Panc1 (cell line): ENCODE measurements at regions not wholly inside any gene's neighbourhood (a gene's known extent, or its start where the extent isn't known, plus 50 kb on each side); places are given as distances from the start of the nearest gene placed in this dataset.
"Not testable (repeated sequence)": the region's sequence is repeated elsewhere in the genome, so short reads cannot be mapped to it uniquely, and the experiment has no call there.

Source experiments
- ATAC-seq: fragments of 200-7000 bp; cut with Tn5 transposase; 2 replicates; pipeline ENCODE4 v1.9.1; 2020; ENCODE audit warnings: mild to moderate bottlenecking, moderate library complexity
- BruUV-seq: library from RNA; stranded (reverse); fragments of 400-500 nt; replicated peaks from 2 replicates; lab custom pipeline; 2021; lab: Mats Ljungman, UMichigan
- CTCF ChIA-PET: fragments of 300-600 bp; sonication (Branson Sonifier 250); formaldehyde crosslinking; loops from one replicate; lab custom pipeline; 2022; ENCODE audit warnings: antibody characterized with exemption; lab: Charles Lee
- POLR2A ChIA-PET: fragments of 300-600 bp; sonication (Branson Sonifier 250); formaldehyde crosslinking; loops from one replicate; lab custom pipeline; 2022; ENCODE audit warnings: antibody characterized with exemption; lab: Charles Lee
- DNase-seq: peaks from one replicate; pipeline ENCODE4 v3.0.0-alpha.2; 2010; ENCODE audit warnings: low read depth, low spot score
- H3K27ac ChIP-seq: 2 replicates; pipeline ENCODE4 v1.5.1; 2011; ENCODE audit warnings: mild to moderate bottlenecking, low read length, inconsistent platforms
- H3K27me3 ChIP-seq: fragments of 200-500 bp; sonication (Bioruptor generic); 2 replicates; pipeline ENCODE4 v1.6.0; 2014; ENCODE audit warnings: low read length, inconsistent platforms; ENCODE audit not compliant: control insufficient read depth, insufficient read depth
- H3K36me3 ChIP-seq: fragments of 200-500 bp; sonication (Bioruptor generic); 2 replicates; pipeline ENCODE4 v1.5.1; 2014; ENCODE audit warnings: inconsistent platforms, mild to moderate bottlenecking, low read length, moderate library complexity; ENCODE audit not compliant: control insufficient read depth, insufficient read depth
- H3K4me1 ChIP-seq: 2 replicates; pipeline ENCODE4 v1.5.1; 2011; ENCODE audit warnings: inconsistent platforms, mild to moderate bottlenecking, low read length, moderate library complexity; ENCODE audit not compliant: control insufficient read depth, insufficient read depth
- H3K4me3 ChIP-seq, 2 experiments: 2 replicates each; pipeline ENCODE4 v1.5.1; 2011 to 2012; ENCODE audit warnings: low read depth in 2 of 2, low read length in 2 of 2, mild to moderate bottlenecking in 2 of 2, inconsistent platforms in 1 of 2, moderate library complexity in 1 of 2
- H3K9me3 ChIP-seq: fragments of 200-500 bp; sonication (Bioruptor generic); 2 replicates; pipeline ENCODE4 v1.5.1; 2014; ENCODE audit warnings: low read depth, mild to moderate bottlenecking, inconsistent platforms, low read length, moderate library complexity; ENCODE audit not compliant: control insufficient read depth, insufficient read depth
- in situ Hi-C: cut with HindIII; loops from 2 replicates; pipeline ENCODE4 v1.10.0; 2016; ENCODE audit warnings: low sequenced_read_pairs, low pct_unique_long_range_greater_than_20kb
- intact Hi-C: fragments of 100-400 bp; cut with micrococcal nuclease; formaldehyde crosslinking; loops from one replicate; pipeline ENCODE4 v1.10.0; 2022; ENCODE audit not compliant: unreplicated experiment

DNA sequence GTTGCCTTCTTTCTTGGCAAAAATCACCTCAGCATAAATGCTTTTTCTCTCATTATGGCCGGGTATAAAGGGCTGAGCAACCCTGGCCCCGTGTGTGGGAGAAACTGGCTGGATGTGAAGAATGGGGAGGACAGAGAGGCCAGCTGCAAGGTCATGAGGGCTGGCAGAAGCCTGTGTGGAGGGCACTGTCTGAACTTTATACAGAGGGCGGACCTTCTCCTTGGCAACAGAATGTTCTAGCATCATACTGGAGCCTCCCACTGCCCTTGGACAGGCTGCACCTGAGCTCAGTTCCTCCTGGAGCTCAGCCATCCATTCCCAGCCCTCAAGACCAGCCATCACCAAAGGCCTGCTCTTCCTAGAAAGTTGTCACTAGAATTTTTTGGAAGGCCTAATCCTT lies 4496.2 kb upstream of the TPTE start:
- in situ Hi-C loops, DNase-seq, H3K36me3 ChIP-seq, H3K4me1 ChIP-seq, CTCF ChIA-PET, H3K27ac ChIP-seq, ATAC-seq, POLR2A ChIA-PET, H3K27me3 ChIP-seq, H3K4me3 ChIP-seq, BruUV-seq, intact Hi-C loops, H3K9me3 ChIP-seq: not testable (repeated sequence)

DNA sequence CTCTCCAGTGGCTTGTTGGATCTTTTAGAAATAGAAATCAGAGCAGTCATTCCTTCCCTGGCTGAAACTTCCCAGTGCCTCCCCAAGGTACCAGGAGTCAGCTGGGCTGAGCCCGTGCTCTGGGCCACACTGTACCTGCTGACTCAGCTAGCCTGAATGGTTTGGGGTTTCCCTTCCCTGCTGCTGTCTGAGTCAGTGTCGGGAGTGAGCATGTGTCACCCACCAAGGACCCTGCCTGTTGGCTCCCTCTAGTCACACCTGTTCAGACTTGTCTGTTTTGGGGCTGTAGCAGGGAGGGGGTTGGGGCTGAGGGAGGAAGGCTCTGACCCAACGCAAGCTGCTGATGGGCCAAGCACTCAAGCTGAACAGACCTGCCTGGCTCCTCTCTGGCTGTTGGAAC lies 4493.9 kb upstream of the TPTE start:
- in situ Hi-C loops, intact Hi-C loops: not testable (repeated sequence)

DNA sequence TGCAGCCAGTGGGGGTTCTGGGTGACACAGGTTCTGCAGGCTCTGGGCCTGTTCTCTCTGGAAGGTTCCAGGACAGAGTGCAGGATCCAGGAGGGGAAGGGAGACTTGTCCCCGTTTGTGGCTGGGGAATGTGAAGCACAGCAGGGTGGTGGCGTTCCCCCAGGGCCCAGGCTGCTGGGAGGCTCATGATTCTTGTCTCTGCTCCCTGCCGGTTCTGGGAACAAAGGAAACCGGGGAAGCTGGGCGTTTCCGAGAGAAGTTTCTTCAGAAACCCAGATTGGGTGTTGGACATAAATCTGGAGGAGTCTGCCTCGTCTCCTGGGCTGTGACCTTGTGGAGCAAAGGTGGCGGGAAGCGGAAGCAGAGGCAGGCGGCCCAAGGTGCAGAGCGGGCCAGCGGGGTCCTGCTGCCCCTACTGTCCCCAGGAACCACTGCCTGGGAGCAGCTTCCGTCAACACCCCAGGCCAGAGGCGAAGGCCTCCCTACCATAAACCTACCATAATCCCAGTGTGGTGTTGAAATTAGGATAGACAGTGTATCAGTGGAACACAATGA lies 4487.2 kb upstream of the TPTE start:
- BruUV-seq, H3K4me3 ChIP-seq, CTCF ChIA-PET, H3K27ac ChIP-seq, POLR2A ChIA-PET, intact Hi-C loops, H3K9me3 ChIP-seq, H3K36me3 ChIP-seq, in situ Hi-C loops, H3K4me1 ChIP-seq, H3K27me3 ChIP-seq, ATAC-seq, DNase-seq: not testable (repeated sequence)

More for the DNA sequence above, 4493.9 kb upstream of the TPTE start:
- H3K4me3 ChIP-seq, DNase-seq, H3K27me3 ChIP-seq, H3K9me3 ChIP-seq, BruUV-seq, CTCF ChIA-PET, H3K27ac ChIP-seq, H3K4me1 ChIP-seq, POLR2A ChIA-PET, H3K36me3 ChIP-seq: not testable (repeated sequence)
- ATAC-seq = peak; percentile 66; the same call in 1 of the 2 replicates

DNA sequence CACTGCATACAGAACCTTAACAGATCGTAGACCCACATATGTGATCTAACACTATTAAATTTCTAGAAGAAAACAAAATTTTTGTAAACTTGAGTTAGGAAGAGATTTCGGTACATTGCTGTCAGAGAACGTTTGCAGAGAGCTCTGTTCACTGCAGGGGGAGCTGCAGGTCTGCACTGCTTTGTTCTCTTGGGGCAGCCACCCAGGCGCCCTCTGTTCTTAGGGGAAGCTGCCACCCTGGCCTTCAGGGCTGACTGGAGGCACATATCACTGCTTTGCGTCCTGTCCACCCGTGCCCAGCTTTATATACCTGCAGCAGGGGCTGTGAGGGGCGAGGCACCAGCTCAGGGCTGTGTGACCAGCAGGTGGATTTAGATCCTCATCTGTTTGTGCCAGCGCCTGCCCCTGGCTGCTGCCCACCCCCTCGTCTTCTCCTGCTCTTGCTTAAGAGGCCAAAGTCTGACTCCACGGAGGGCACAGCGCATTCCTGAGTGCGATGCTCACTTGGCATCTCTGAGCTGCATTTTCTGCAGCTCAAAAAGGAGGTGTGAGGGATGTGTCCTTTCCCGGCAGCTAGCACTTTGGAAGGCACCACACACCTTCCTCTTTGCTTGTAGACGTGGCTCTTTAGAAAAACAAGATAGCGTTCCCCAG lies 4486.4 kb upstream of the TPTE start:
- CTCF ChIA-PET, DNase-seq, H3K9me3 ChIP-seq, H3K27ac ChIP-seq, H3K4me1 ChIP-seq, H3K36me3 ChIP-seq, in situ Hi-C loops, H3K27me3 ChIP-seq, H3K4me3 ChIP-seq, POLR2A ChIA-PET, intact Hi-C loops, BruUV-seq: not testable (repeated sequence)
- 0 out of 2 replicates have a peak, but pooled peaks have one; percentile 54 for ATAC-seq

DNA sequence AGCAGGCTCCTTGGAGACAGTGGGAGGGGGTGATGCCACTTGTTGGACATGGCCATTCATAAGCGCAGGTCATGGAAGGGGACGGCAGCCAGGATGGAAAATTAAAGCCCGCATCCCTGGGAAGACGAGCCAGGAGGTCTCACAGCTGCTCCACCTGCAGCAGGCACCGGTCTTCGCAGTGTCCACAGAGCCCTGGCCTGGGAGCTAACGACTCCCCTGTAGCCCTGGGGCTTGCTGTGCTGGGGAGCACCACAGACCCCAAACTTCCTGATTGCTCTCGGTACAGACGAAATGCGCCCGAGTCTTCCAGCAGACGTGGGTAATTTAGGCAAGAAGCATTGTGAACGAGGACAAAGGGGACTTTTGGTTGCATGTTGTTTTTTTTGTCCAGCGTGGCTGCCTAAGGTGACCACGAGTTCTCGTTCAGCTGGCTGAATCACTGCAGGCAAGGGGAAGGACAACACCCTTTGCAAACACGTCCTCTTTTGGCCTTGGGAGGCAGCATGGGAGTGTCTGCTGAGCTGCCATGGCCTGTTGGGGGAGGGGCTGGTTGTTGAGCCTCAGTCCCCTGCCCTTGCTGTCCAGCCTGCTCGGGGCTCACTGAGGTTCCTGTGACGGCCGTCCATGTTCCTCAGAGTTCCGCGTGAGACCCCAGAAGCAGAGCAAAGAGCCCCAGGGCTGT lies 4485.8 kb upstream of the TPTE start:
- DNase-seq, CTCF ChIA-PET, intact Hi-C loops, H3K9me3 ChIP-seq, H3K4me1 ChIP-seq, H3K27me3 ChIP-seq, H3K27ac ChIP-seq, in situ Hi-C loops, H3K36me3 ChIP-seq, BruUV-seq, H3K4me3 ChIP-seq, POLR2A ChIA-PET: not testable (repeated sequence)
- ATAC-seq = 0 out of 2 replicates have a peak, but pooled peaks have one; percentile 46

DNA sequence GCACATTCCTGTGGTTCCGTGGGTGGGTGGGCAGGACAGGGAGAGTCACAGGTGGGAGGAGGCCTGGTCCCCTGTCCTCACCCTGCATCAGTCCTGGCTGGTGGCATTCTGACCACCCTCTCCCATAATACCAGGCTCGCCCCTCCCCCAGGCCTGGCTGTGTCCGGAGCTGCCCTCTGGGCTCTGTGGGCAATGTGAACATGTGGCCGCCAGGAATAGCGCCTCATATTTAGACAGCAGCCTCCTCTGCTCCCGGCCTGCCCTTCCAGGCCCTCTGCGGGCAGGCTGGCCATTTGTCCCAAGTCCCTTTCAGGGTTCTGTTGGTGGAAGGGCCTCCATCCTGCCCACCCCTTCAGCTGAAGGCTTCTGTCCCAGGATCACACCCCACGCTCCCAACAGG lies 4482.2 kb upstream of the TPTE start:
- in situ Hi-C loops, H3K27ac ChIP-seq: not testable (repeated sequence)

DNA sequence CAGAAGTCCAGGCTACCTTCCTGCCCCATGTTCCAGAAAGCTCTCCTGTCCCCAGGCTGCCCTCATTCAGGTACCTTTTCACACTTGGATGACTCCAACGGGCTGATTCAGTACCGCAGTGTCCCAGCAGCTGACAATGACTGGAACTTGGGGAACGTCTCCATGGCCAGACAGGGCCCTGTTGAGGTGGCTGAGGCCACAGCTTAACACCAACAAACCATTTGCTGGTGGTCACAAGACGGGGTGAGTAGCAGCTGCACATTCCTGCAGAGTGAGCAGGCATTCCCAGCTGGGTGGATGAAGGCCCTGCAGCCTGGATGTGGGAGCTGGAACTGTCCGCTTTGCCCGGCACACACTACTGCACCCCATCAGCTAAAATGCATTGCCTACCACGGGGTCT lies 4481.3 kb upstream of the TPTE start:
- H3K4me3 ChIP-seq, in situ Hi-C loops, DNase-seq, H3K27me3 ChIP-seq, CTCF ChIA-PET, H3K4me1 ChIP-seq, BruUV-seq, H3K27ac ChIP-seq, H3K9me3 ChIP-seq, H3K36me3 ChIP-seq, POLR2A ChIA-PET, intact Hi-C loops: not testable (repeated sequence)
- ATAC-seq = peak; percentile 80

More for the DNA sequence above, 4482.2 kb upstream of the TPTE start:
- H3K4me3 ChIP-seq, H3K27me3 ChIP-seq, H3K9me3 ChIP-seq, CTCF ChIA-PET, DNase-seq, ATAC-seq, H3K4me1 ChIP-seq, POLR2A ChIA-PET, H3K36me3 ChIP-seq, BruUV-seq, intact Hi-C loops: not testable (repeated sequence)
